HG02870 (cell line): ENCODE measurements at regions not wholly inside any gene's neighbourhood (a gene's known extent, or its start where the extent isn't known, plus 50 kb on each side); places are given as distances from the start of the nearest gene placed in this dataset.

ENCODE experiments used
- ATAC-seq: cut with Tn5 transposase; IDR thresholded peaks from one replicate; pipeline ENCODE4 v1.9.1; 2021; ENCODE audit warnings: mild to moderate bottlenecking, moderate library complexity; ENCODE audit not compliant: unreplicated experiment

DNA sequence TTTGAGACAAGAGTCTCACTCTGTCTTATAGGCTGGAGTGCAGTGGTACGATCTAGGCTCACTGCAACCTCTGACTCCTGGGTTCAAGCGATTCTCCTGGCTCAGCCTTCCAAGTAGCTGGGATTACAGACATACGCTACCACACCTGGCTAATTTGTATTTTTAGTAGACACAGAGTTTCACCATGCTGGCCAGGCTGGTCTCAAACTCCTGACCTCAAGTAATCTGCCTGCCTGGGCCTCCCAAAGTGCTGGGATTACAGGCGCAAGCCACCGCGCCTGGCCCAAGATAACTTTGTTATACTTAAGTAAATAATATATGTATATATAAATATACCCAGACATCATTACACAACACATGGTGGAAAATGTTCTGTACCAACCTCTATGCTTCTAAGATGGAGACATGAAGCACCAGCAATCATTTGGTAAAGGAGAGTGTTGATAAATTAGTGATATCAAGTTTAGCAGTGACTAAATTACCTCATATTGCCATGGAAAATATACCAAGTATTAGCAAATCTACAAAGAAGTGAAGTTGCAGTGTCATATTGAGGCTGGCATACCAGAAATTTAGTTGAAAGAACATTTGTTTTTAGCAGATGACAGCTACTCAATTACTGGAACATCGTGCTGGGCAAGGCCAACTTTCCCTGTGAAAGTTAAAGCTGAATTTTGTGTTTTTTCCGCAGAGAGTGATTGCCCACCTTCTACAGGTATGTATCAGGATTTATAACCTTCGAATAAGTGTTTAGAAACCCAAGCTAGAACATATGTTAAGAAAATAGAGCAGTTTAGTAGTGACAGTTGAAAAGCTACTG, 177.7 kb downstream of the MYCN start:
- no peak for ATAC-seq

DNA sequence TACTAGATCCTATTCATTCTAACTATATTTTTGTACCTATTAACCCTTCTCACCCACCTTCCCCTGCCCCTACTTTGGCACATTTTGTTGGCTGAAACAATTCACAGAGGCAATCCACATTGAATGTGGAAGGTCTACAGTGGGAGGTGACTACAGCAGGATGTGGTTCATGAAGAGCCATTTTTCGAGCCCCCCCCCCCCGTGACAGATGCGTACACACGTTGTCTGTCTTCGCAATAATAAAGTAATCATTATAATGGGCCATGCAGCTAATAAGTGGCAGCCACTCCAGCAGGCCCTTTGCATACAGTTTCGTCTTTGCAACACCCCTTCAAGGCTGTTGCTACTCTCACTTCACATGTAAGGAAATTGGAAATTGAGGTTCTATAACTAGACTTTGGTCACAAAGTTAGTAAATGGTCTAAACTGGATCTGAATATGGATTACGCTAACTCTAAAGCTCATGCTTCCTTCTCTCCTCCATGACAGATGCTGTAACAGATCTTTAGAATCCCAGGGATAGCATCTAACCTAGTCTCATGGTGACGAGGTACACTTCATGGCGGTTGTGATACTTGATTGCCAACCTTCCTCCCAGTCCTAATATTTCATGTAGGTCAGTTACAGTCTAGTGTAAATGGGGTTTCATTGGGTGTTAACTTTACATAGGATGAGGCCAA, 176.8 kb downstream of the MYCN start:
- no peak for ATAC-seq

DNA sequence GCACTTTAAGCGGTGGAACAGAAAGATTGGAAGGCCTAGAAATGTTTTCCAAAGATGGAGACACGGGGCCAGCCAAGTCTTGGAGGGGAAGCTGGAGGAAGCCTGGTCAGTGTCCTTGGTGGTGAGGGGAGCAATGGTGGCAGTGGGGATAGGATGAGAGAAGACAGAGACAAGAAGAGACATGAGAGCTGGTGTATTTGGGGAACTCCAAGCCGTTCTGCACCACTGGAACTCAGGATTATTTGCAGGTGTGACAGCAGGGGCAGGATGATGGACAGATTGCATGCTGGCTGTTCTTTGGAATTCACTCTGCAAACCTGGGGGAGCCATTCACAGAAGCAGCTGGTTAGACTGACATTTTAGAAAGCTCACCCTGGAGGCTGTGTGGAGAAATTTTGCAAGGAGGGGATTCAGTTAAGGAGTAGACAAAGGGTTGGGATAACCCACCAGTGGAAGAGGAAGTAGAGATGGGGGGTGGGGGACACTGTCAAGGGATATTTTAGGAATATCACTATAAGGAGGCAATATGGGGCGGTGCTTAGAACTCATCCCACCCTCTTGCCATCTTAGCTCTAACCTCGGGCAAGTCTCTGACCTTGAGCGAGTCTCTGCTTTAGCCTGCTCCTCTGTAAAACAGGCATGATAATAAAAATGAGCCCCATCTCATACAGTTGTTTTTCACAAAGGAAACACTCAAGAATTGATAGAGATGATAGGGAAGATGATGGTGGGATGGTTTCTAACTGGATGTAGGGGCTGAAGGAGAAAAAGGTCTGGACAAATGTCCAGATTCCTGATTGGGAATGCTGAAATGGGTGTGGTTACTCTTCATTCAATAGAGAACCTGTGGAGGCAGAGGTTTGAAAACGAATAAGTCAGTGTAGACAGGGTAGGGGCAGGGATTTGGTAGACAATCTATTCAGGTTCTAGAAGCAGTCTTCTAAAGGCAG, 175.8 kb downstream of the MYCN start:
- ATAC-seq = no peak

DNA sequence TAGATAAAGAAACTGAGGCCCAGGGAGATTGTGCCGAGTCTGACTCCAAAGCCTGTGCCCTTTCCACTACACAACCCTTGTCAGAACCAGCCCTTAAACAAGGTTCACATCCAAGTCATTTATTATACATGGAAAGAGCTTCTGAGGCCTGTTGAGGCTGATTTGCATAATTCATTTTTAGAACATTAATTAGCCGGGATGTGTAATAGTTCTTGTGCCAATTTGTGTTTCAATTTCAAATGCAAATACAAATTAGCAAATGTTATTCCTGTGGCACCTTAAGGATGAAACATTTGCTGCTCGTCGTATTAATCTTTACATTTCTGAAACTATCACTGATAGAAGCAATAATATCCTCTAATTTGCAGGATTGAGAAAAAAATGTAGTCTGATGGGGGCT, 174.9 kb downstream of the MYCN start:
- ATAC-seq = no peak

DNA sequence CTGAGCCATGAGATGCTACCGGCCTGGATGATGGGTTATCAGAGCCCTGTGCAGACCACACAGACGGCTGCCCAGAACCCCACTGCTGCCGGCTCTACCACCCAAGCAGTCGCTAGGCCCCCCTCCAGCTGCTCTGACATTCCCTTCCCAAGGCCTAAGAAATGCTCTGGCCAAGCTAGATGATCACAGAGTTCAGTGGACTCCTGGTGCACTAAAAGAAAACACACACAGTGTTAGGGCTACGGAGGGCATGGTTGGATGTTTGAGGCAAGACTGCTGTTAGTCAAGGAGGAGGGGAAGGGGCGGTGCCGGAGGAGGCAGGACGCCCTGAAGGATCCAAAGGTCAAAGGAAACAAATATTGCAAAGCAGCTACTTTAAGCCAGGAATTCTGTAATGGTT, 174.5 kb downstream of the MYCN start:
- no peak for ATAC-seq

DNA sequence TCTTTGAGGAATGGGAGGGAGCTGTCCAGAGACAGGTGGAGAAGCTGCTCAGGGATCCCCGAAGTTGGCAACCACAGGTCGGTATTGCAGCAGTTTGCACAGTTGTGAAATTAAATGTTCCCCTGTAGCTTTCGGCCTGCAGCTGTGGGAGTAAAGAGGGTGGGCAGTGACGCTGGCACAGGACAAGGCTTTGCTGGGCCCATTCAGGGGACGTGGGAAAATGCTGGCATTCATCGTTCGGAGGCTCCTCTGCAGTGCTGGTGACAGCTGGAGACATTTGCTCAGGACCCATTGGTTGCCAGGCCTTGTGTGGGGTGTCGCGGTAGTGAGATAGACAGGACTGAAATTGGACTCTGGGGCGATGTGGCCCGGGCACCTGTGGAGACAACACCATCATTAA, 173.7 kb downstream of the MYCN start:
- no peak for ATAC-seq

DNA sequence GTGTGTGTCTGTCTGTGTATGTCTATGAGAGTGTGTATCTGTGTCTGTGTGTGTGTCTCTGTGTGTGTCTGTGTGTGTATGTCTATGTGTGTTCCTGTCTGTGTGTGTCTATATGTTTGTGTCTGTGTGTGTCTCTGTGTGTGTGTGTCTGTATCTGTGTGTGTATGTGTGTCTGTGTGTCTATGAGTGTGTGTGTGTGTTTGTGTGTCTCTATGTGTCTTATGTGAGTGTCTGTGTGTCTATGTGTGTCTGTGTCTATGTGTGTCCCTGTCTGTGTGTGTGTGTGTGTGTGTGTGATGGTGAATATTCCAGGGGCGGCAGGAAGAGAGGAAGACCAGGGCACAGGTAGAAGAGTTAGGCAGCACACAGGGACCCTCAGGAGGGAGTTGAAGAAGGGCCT, 173.2 kb downstream of the MYCN start:
- no peak for ATAC-seq

DNA sequence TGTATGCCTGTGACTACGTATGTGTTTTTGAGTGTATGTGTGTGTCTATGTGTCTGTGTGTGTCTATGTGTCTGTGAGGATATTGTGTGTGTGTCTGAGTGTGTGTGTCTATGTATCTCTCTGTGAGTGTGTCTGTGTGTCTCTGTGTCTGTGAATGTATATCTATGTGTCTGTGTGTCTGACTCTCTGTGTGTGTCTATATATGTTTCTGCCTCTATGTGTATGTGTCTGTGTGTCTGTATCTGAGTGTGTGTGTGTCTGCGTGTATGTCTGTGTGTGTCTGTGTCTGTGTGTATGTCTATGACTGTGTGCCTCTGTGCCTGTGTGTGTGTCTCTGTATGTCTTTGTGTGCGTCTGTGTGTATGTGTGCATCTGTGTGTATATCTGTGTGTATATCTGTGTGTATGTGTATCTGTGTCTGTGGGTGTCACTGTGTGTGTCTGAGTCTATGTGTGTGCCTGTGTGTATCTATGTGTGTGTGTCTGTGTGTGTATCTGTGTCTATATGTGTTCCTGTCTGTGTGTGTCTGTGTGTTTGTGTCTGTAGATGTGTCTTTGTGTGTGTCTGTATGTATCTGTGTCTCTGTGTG, 172.7 kb downstream of the MYCN start:
- no peak for ATAC-seq

DNA sequence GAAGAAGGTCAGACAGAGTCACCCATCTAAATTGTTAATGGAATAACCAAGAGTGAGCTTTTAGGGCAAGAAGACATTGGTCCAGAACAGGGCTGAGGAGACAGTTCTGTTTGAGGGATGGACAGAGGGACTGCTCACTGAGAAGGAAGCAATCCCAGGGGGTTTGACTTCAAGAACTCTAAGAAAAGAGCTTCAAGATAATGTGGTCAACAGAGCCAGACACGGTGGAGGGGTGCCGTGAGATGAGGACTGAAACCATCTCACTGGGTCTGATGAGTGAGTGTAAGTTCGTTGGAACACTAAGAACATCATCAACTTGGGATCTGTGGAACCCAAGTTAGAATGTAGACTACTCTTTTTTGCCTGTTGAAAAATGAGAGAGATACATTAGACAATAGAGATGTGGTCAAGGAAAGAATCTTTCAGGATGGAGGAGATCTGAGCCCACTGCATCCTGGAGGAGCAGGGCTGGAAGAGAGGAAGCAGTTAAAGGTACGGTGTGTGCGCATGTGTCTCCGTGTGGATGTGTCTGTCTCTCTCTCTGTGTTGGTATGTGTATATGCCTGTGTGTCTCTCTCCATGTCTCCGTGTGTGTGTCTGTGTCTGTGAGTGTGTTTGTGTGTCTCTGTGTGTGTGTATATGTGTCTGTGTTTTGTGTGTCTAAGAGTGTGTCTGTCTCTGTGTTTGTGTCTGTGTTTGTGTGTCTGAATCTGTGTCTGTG, 172.1 kb downstream of the MYCN start:
- ATAC-seq = no peak

DNA sequence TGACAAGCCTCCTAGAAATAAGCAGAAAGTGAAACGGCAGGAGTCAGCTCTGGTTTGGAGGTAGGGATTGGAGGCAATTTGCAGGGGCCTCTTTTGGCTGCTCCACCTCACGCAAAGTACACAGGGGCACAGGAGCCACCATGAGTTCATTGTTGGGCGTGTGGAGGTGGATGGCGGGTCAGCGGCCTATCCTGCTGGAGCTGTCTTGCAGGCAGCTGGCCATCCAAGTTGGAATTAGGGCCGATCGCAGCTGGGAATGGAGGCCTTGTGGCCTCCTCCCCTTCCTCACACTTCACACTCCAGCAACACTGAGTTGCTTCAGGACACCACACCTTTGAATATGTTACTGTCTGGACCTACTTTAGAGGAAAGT, 171.5 kb downstream of the MYCN start:
- no peak for ATAC-seq

DNA sequence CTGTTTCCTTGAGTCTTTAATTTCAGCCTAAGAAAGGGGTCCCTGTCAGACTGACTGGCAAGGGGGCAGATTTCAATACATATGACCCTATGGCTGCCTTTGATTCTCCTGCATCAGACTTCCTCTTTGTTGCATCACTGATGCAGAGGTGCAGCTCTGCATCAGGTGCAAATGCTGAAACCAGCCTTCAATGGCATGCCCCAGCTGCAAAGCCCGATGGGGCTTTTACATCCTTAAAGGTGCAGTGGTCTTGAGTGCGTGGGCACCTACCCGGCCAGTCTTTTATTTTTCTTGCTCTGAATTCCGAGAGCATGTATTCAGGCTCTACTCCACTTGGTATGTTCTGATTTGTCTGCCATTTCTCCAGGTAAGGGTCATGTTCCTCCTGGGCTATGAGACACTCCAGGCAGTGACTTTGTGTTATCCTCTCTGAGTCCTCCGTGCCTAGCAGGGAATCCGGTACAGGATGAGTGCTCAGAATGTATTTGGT, 169.5 kb downstream of the MYCN start:
- ATAC-seq = no peak

DNA sequence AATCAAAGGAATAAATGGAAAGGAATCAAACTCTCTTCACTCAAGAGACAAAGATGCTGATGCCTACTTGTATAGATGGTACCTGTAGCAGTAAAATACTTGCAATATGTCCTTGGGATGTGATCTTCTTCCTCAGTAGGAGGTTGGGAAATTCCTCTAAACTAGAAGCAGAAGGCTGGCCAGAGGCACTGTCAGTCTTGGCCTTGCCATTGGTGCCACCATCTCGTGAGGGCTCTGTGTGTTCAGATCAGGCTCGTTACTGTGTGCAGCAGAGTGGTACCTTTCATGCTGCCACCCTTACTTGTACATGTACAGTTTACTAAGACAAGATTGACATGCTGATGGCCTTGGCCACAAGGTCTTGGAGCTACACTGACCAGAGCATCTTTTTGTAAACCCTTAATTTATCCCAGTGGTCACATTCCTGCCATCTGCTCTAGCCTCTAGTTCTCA, 169.0 kb downstream of the MYCN start:
- no peak for ATAC-seq

DNA sequence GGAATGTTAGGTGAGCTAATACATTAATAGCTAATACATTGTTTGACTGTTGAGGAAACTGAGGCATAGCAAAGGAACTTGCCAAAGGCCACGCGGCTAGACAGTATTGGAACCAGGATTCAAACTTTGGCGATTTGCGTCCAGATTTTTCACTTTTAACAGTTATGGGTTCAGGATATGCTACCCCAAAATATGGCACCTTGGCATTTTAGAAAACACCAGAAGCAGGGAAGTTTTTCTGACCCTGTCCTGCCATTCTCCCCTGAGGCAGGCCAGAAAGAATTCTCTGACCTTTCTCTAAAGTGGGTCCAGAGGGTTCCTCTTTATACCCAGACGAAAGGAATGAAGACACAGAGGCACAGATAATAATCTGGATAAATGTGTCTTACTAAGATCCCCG, 166.9 kb downstream of the MYCN start:
- no peak for ATAC-seq

DNA sequence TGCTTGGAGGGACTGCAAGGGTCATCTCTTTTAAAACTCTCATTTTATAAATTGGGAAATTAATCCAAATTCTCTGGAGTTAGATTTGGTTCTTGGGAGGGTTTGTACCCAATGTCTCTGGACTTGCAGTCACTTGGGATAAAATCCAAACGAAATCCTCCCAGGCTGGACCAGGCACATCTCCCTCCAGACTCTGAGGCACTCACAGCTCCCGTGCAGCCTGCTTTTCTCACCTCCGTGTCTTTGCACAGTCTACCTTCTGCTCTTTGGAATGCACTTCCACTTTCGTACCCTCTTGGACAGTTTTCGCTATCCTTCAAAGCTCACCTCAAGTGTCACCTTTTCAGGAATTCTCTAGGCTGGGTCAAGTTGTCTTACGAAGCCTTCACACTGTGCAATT, 166.3 kb downstream of the MYCN start:
- ATAC-seq = no peak

DNA sequence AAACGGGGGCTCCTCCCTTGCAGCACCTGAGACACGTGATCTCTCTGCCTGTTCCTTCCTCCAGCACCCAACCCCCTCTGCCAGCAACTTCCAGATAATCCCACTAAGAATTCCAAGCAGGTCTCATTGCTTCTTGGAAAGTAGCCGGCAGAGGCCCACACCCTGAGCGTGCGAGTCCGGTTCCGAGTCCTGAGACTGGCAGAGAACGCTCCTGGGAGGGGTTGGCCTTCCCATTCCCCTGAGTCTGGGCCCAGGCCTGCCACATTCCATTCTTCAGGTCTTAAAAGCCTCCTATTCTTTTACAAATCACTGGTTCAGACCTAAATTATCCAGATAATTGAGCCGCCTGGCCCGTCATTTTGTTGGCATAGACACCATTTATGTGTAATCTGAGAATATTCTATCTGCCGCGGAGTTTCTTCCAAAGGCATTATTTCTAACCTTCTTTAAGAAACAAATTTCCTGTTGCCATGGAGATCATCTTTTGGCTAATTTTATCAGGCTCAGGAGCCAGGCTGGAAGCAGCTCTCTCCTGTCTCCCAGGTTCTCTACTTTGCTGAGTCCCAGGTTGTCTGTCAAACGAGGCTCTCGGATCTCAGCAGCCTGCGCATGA, 165.4 kb downstream of the MYCN start:
- ATAC-seq = no peak

DNA sequence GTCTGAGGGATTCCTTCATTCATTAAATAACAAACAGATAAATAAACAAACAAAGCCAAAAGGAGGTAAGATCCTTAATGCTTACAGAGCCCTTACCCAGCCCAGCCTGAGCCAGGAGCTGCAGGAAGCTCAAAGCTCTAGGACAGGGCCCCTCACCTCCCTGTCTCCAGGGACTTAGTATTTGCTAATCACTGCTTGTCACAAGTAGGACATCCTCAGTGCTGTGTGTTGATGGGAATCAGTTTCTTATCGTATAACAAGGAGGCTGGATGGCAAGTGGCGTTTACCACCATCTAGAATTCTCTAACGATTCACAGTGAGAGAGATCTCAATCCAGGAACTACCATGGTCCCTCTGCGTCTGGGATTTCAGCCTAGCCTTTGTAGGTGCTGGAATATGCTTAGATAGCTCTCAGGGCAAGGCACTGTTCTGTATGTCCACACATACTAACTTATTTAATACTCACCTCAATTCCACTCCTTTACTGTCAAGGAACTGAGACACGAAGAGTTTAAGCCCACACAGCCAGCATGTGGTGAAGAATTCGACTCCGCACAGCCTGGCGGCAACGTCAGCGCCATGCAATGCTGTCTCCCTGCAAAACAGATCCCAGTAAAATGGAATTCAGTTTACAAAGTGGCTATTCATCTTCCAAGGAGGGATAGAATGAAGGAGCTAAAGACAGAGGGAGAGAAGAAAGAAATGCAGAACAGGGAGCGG, 164.8 kb downstream of the MYCN start:
- ATAC-seq = no peak

DNA sequence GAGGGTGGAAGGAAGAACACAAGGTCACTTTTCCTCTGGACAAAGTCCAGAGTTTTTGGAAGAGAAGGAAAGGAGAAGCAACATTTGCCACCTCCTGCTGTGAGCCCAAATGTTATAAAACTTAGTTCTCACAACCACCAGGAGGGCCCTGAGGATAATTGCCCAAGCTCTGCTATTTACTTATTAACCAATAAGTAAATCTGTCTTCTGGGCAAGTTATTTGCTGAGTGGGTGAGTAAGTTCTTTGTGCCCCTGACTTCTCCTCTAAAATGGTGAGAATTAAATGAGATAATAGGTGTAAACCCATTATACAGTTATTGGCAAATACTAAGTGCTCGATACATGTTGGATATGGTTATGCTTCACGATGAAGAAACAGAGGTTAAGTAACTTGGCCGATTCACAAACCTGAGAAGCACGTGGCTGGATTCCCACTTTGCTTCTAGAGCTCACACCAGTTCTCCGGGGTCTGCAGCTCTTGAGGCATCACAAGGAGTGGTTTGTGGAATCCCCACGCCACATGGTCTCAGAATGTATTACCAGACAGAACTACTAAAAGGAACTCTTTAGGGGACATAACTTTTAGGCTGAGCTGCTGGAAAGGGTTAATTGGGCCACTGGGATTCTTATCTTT, 164.1 kb downstream of the MYCN start:
- no peak for ATAC-seq

DNA sequence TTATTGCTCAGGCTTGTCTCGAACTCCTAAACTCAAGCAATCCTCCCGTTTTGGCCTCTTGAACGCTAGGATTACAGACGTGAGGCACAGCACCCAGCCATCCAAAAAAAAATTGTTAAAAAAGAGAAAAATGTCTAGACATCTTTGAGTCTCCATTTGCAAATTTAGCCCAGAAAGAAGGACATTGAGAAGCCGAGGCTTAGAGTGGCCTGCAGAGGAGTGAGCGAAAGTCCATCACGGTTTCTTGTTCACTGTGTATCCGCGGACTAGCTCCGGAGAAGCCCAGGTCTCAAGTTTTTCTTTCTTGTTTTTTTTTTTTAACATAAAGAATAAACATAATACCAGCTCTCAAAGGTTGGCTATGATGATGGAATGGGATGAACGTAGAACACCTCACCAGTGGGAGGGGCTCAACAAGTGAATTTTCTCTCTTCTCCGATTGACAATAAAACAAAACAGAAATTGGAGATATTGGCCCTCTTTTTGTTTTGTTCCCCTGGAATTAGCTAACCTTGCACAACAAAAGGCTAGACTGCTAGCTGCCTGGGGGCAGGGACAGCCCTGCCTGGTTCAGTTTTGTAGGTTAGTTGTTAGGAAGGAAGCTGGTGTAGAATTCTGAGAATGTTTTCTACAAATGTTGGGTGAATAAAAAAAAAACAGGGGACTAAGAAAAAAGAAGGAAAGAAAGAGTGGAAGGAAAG, 163.4 kb downstream of the MYCN start:
- ATAC-seq = no peak
